ENCODE measurements at regions not wholly inside any gene's neighbourhood (a gene's known extent, or its start where the extent isn't known, plus 50 kb on each side); places are given as distances from the start of the nearest gene placed in this dataset.

- TF ChIP-seq, protein P1, sequence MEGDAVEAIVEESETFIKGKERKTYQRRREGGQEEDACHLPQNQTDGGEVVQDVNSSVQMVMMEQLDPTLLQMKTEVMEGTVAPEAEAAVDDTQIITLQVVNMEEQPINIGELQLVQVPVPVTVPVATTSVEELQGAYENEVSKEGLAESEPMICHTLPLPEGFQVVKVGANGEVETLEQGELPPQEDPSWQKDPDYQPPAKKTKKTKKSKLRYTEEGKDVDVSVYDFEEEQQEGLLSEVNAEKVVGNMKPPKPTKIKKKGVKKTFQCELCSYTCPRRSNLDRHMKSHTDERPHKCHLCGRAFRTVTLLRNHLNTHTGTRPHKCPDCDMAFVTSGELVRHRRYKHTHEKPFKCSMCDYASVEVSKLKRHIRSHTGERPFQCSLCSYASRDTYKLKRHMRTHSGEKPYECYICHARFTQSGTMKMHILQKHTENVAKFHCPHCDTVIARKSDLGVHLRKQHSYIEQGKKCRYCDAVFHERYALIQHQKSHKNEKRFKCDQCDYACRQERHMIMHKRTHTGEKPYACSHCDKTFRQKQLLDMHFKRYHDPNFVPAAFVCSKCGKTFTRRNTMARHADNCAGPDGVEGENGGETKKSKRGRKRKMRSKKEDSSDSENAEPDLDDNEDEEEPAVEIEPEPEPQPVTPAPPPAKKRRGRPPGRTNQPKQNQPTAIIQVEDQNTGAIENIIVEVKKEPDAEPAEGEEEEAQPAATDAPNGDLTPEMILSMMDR (IDR thresholded peaks at IDR 0.05; ENCODE audit: extremely low read depth, insufficient read depth, missing control alignments) = no peak
- in situ Hi-C loops (cut with MboI; ENCODE audit: low pct_unique_long_range_greater_than_20kb, low sequenced_read_pairs, unreplicated experiment) = no loop called here
- no peak for DNase-seq (ENCODE audit: low spot score)
Observed at GRCh38 chr5:27475063-27475462, 436.7 kb upstream of the CDH9 start.

- TF ChIP-seq, protein P1 (IDR thresholded peaks at IDR 0.05; ENCODE audit: extremely low read depth, insufficient read depth, missing control alignments) = no peak
- no peak for DNase-seq (ENCODE audit: low spot score)
- in situ Hi-C loops (cut with MboI; ENCODE audit: low pct_unique_long_range_greater_than_20kb, low sequenced_read_pairs, unreplicated experiment) = no loop called here
Observed at GRCh38 chr5:27474395-27474794, 436.0 kb upstream of the CDH9 start.

DNA sequence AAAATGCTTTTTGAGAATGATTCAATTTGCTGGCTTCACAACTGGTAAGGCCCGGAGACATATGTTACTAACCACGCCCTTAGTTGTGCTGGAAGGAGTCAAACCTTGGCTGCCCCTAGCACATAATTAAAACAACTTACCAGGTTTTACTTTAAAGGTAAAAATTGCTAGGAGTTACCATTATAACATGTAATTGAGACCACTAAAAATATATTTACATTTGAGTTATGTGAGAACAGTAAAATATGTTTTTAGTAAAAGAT lies 435.6 kb upstream of the CDH9 start:
- TF ChIP-seq, protein P1 (IDR thresholded peaks at IDR 0.05; ENCODE audit: extremely low read depth, insufficient read depth, missing control alignments) = no peak
- no peak for DNase-seq (ENCODE audit: low spot score)
- in situ Hi-C loops (cut with MboI; ENCODE audit: low pct_unique_long_range_greater_than_20kb, low sequenced_read_pairs, unreplicated experiment) = no loop called here

DNA sequence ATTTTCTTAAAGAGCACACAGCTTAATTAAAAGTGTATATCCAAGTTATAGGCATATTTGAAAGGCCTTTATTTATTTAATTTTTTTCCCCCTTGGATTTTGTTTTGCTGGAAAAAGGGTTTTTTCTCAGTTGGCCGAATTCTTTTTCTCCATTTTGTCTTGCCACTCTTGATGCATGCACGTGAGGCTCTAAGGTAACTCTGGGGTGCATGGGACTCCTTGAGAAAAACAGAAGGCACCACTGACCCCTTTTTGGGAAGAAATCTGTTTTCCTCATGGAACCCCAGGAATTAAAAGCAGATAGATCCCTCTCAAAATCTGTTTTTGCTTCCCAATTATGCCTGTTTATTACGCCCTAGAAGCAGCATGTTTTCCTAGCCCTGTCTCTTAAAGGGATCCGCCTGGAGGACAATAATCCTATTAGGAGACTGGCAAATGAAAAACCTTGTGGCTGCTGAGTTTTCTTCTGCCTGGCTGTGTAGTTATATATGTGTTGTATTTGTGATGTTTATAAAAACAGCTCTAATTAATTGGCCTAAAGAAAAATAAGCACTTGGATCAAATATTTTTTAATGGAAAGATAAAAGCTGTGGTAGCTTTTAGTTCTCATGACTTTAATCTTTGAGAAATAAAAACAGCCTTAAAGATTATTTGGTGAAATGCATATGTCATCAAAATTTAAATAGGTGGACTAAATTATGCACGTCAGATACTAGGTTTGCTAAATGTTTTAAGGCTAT lies 435.1 kb upstream of the CDH9 start:
- TF ChIP-seq, protein P1 (IDR thresholded peaks at IDR 0.05; ENCODE audit: extremely low read depth, insufficient read depth, missing control alignments) = no peak
- in situ Hi-C loops (cut with MboI; ENCODE audit: low pct_unique_long_range_greater_than_20kb, low sequenced_read_pairs, unreplicated experiment) = no loop called here
- no peak for DNase-seq (ENCODE audit: low spot score)

- in situ Hi-C loops (cut with MboI; ENCODE audit: low pct_unique_long_range_greater_than_20kb, low sequenced_read_pairs, unreplicated experiment) = no loop called here
- no peak for DNase-seq (ENCODE audit: low spot score)
- TF ChIP-seq, protein P1 (IDR thresholded peaks at IDR 0.05; ENCODE audit: extremely low read depth, insufficient read depth, missing control alignments) = no peak
Observed at GRCh38 chr5:27472871-27473270, 434.5 kb upstream of the CDH9 start.

- DNase-seq (ENCODE audit: low spot score) = no peak
- in situ Hi-C loops (cut with MboI; ENCODE audit: low pct_unique_long_range_greater_than_20kb, low sequenced_read_pairs, unreplicated experiment) = no loop called here
- TF ChIP-seq, protein P1 (IDR thresholded peaks at IDR 0.05; ENCODE audit: extremely low read depth, insufficient read depth, missing control alignments) = no peak
Observed at GRCh38 chr5:27472000-27472763, 433.8 kb upstream of the CDH9 start.
